NCI-H2196 treated with DMSO at 0.1 percent for 48 hours (cell line): ENCODE measurements at regions not wholly inside any gene's neighbourhood (a gene's known extent, or its start where the extent isn't known, plus 50 kb on each side); places are given as distances from the start of the nearest gene placed in this dataset.

Experiments
- DNase-seq: peaks from one replicate; lab custom pipeline; 2025; ENCODE audit not compliant: unreplicated experiment; lab: John Stamatoyannopoulos, UW

DNA sequence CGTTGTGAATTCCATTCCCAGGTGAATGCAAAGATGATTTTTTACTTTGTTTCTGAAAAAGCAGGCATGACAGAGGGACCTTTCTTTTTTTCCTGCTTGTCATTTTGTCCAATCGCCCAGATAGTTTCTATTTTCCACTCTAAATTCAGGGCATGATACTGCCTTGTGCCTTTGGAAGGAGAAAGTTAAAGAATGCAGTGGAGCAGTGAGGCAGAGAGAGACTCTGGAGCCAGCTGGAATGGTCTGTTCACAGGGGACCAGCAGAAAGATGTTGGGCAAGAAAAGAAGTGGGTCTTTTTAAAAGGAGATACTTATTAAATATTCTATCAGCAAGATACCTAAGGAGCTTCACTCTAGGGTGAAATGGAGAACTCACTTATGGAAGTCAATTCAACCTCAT is 532.3 kb downstream of the BRINP1 start:
- DNase-seq, result no peak

- no peak for DNase-seq
Measured at GRCh38 chr9:118871531-118871930, 497.7 kb downstream of the BRINP1 start.

GRCh38 chr9:118882684-118883083 is 486.6 kb downstream of the BRINP1 start:
- DNase-seq, result no peak

DNA sequence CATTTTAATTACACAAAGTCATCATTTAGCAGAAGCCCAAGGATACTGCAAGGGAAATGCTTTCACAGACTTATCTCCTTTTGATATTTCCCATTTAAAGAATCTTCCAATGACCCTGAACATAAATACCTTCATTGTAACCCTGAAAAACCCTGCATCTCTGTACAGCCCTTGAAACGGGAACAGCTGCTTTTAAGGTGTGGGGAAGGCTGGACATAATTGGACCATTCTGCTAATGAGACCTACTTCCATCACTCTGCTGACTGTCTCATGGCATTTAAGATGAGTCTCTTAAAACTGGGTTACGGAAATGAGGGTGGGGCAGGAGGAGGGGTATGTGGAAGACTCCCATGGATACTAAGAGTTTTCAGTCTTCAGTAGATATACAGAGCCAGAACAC is 485.8 kb downstream of the BRINP1 start:
- DNase-seq, result no peak

GRCh38 chr9:118891213-118891612 is 478.0 kb downstream of the BRINP1 start:
- no peak for DNase-seq

DNA sequence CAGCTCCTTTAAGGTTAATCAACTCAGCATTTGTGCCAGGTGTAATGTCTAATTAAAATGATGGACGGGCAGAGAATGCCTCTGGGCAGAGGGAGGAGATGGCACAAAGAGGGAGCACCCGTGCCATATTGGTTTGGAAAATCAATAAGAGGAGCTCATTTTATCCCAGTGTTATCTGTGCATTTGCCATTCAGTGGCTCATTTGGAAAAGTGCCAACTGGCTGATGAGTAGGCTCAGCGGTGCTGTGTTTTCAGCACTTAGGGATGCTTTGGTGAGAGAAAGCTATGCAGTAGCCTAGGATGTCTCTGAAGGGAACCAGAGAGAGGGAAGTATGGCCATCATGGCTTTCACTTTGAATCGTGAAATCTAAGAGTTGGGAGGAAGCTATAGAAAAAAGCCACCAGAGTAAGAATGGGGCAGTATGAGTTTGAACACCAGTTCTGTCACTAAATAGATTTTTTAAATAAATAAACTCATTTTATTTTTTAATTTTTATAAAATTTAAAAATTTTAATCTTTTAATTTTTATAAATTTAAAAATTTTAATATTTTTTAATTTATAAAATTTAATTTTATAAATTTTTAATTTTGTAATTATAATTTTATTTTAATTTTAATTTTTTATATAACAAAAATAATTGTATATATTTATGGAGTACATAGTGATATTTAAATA is 472.8 kb downstream of the BRINP1 start:
- DNase-seq, result no peak

GRCh38 chr9:118918180-118918579 is 451.1 kb downstream of the BRINP1 start:
- DNase-seq, result no peak

DNA sequence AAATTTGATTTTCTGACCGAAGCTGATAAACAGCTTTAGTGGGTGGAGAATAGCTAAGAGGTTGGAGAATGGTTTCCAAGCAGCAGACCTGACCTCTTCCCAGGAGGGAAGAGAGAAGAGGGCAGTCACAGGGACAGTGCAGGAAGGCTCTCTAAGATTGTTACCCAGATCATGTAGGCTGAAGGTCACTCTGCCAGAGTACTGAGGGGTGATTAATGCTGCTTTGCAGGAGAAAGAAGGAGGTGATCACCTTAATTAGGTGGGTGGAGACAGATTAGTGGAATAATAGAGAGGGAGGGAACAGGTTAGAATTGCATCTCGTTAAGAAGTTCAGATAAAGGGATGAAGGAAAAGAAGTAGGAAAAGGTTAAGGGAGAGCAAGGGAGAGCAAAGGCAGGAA is 440.5 kb downstream of the BRINP1 start:
- DNase-seq, result no peak

GRCh38 chr9:118929287-118929686 is 439.9 kb downstream of the BRINP1 start:
- DNase-seq, result no peak

- DNase-seq, result no peak
Measured at GRCh38 chr9:118931941-118932340, 437.3 kb downstream of the BRINP1 start.

DNA sequence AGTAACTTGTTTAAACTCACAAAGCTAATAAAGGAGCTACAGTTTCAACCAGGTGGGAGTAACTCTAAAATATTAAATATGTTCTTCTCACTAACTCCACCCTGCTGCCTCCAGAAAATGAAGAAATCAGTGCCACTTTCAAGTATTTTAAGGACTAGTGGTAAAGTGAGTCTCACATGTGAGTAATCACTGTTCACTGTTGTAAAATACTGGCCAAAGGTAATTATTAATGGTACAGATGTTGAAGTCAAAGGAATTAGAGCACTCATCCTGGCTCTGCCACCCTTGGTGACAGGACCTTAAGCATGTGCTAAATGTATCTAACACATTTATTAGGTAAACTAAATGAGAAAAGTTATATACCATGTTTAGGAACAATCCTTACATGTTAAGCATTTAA is 430.7 kb downstream of the BRINP1 start:
- DNase-seq, result no peak

GRCh38 chr9:118940473-118940872 is 428.8 kb downstream of the BRINP1 start:
- DNase-seq, result no peak

DNA sequence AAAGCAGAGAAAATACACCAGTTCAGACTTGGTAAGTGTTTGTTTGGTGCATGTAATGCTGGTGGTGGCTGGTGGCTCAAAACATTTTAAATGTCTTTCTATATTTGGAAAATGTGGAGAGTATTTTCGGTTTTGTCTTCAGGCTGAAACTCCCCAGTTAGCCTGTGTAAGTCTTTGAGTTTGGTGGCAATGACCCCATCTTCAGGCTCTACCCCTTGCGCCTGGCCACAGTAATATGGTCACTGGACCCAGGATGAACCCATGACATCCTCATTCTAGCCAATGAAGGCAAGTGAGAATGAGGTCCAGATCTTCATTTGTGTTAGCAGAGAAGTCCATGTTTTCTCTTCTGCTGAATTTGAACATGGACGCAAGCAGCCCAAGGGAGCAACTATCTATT is 422.6 kb downstream of the BRINP1 start:
- no peak for DNase-seq

DNA sequence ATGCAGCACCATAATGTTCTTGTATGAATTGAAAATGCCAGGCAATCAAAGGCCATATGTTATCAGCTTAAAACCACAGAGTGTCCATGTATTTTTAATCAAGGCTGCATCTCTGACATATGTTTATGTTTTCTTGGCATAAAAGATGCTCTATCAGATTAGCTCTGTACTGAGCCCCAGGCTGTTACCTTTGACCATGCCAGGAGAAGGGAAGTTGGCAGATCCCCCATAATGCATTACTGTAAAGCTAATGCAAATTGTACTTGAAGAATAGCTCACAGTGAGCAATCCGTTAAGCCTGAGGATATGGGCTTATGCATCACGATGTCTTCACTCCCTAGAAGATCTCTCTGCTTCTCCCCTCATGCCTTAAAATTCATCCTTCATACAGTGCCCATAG is 414.4 kb downstream of the BRINP1 start:
- DNase-seq, result no peak

DNA sequence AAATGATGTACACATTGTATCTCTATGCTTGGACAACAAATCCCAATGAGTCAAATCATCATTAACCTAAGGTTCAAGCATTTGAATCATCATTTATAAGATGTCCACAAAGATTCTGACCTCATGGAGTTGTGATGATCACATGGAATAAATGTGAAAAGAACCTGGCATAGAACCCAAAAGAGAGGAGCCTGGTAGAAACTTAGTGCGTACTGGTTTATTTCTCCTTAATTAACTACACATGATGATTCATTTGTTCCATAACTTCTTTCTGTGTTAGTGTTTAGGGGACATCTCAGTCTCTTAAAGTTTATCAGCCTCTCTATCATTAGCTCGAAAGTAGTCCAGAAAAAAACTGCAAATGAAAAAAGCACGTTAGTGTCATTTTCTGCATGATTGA is 411.6 kb downstream of the BRINP1 start:
- no peak for DNase-seq

GRCh38 chr9:118959366-118959765 is 409.9 kb downstream of the BRINP1 start:
- no peak for DNase-seq

DNA sequence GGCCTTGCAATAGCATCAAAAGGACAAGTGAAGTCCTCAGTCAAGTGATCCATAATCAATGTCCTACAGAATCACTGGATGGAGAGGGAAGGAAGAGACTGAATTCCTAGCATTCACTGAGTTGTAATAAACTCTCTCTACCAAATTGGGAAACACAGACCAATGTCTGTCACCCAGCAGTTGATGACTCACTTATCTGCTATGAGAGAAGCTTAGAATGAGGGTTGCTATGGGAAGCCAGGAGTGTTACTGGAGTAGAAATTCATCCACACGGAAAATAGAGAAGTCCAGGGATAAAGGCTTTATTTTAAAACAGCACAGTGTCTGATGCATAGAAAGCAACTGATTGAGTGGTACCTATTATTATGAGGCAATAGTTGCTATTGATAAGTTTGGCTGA is 407.4 kb downstream of the BRINP1 start:
- DNase-seq, result no peak

DNA sequence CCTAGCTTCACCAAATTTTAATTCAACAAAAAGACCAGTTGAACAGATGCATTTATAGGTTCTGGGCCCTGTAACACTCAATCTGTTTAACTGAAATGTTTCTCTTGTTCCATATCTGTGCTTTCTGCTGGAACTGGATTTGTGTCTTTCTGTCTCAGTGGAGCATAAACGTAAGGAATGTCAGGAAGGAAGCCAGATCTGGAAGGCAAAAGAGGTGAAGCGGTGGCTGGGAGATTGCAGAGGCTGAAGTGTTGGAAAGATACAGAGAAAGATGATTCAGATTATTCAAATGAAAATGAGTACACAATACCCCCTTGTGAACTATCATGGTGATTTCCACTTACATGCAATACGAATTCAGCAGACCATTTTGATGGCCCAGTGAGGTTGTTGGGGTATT is 406.8 kb downstream of the BRINP1 start:
- no peak for DNase-seq

- no peak for DNase-seq
Measured at GRCh38 chr9:118963674-118964073, 405.6 kb downstream of the BRINP1 start.

DNA sequence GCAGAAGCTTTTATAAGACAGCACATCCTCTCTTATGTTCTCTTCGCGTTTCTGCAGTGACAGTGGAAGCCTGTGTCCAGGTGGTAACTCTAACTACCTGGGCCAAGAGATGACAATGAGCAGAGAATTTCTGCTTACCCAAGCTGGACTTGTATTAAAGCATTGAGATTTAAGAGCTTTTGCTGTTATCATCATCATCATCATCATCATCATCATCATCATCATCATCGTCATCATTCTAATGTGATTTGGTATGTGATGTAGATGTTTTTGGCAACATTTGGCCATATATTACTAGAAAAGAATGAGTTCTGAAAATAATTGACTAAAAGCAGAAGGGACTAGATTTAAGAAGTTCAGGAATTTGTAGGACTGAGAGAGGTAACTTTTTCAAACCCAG is 401.3 kb downstream of the BRINP1 start:
- DNase-seq, result no peak

GRCh38 chr9:118975736-118976135 is 393.5 kb downstream of the BRINP1 start:
- DNase-seq, result no peak

GRCh38 chr9:118976160-118976559 is 393.1 kb downstream of the BRINP1 start:
- DNase-seq, result no peak

DNA sequence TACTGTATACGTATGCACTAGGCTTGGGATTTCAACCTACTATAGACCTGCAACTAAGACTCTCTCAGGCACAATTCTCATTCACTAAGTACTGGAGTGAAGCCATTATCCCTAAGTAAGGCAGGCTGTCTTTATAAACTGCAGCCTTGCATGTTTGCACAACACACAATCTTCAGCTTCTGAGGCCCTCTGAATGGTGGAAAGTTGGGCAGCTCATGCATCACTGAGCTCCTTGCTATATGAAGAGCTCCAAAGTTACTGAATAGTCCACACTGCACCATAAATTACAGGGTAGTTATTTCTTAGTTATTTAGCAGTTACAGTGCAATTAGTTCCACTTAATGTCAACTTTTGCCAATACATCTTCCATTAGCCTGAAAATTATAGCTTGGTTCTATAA is 384.6 kb downstream of the BRINP1 start:
- no peak for DNase-seq

DNA sequence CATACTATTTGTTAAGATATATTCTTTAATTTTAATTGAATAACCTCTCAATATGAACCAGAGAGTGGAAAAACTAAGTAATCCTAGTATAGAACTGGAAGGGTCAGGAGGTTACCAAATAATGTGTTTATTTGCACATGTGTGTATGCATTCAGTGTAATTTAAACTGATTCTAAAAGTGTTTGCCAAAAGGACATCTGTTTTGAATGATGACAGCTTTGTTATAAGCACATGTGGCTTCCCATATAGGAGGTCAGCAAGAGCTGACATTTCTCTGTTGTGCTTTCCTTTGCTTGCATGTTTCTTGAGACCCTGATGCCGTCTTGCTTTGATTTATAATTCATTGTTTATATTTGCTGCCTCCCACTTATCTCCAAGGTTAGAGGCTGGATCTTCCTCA is 383.4 kb downstream of the BRINP1 start:
- DNase-seq, result no peak
